Liver (tissue), 3 donors: ENCODE measurements at regions not wholly inside any gene's neighbourhood (a gene's known extent, or its start where the extent isn't known, plus 50 kb on each side); places are given as distances from the start of the nearest gene placed in this dataset.

Experiments used
- EGR1 ChIP-seq, 2 donors: IDR thresholded peaks; 2 replicates each; pipeline ENCODE4 v1.6.1; 2016 to 2018; ENCODE audit warnings: antibody characterized with exemption in 2 of 2, low read depth in 2 of 2
- GABPA ChIP-seq, 2 donors: IDR thresholded peaks in 1 of 2; conservative IDR thresholded peaks in 1 of 2; 2 replicates each; pipeline ENCODE4 v1.6.1; 2016; ENCODE audit warnings: antibody characterized with exemption in 2 of 2, mild to moderate bottlenecking in 1 of 2, moderate library complexity in 1 of 2
- JUND ChIP-seq, 2 donors: IDR thresholded peaks; 2 replicates each; pipeline ENCODE4 v1.6.1; 2016; ENCODE audit warnings: antibody characterized with exemption in 2 of 2
- NR2F2 ChIP-seq: IDR thresholded peaks from 2 replicates; pipeline ENCODE4 v1.6.1; 2016; ENCODE audit warnings: antibody characterized with exemption
- RAD21 ChIP-seq, 2 donors: IDR thresholded peaks; 2 replicates each; pipeline ENCODE4 v1.6.1; 2016; ENCODE audit warnings: antibody characterized with exemption in 2 of 2, mild to moderate bottlenecking in 2 of 2
- SP1 ChIP-seq: IDR thresholded peaks from 2 replicates; pipeline ENCODE4 v1.6.1; 2018; ENCODE audit warnings: antibody characterized with exemption, mild to moderate bottlenecking
- TAF1 ChIP-seq: conservative IDR thresholded peaks from 2 replicates; pipeline ENCODE4 v1.6.1; 2016; ENCODE audit warnings: antibody characterized with exemption, mild to moderate bottlenecking
- YY1 ChIP-seq: IDR thresholded peaks from 2 replicates; pipeline ENCODE4 v1.6.1; 2016; ENCODE audit warnings: antibody characterized with exemption, mild to moderate bottlenecking
- TF ChIP-seq, protein P1 (sequence below): fragments of 150-350 bp; IDR thresholded peaks from 2 replicates; pipeline ENCODE4 v1.5.1; 2017; ENCODE audit warnings: improper control_type of control experiment, low read depth, low read length; ENCODE audit not compliant: missing input control
- donor health status: healthy.
- donor health status: healthy.

DNA sequence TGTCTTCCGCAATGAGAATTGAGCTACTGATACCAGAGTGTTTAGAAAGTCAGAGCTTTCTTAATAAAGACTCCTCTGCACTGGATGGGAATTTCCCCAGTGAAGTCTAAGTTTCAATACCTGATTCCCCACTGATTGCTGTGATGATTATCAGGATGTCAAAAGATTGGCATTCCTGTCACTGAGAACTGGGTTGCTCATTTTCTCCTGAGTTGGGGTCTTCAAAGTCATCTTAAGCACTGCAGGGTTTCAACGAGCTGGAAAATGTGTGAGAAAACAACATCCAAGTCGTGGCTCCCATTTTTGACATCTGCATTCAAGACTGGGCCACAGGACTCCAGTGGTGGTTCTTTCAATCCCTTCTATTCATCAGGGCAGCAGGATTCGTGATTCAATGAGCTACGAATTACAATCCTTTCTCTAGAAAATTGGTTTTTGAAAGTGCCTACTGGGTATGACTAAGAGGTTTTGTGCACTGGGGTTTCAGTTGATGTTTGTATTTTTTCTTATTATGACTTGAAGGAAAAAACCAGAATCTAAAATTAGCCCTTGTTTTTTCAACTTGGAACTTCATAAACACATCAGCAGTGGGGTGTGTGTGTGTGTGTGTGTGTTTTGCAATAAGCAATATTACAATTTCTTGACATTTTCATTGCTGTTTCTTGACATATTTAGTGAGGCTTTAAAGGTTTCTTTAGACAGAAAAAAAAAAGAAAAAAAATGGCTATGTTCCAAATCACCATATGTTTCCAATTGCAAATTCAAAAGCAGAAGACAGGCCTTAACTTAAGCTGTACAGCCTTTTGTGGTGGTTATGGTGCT lies 233.0 kb downstream of the FAM76B start:
- TF ChIP-seq GABPA (IDR thresholded peaks at IDR 0.05 in 1 of 2, conservative IDR thresholded peaks at IDR 0.05 in 1 of 2) (no peak), SP1 (no peak), YY1 (no peak), RAD21 (IDR thresholded peaks at IDR 0.05) (no peak), NR2F2 (no peak), TAF1 (no peak), JUND (IDR thresholded peaks at IDR 0.05) (no peak), EGR1 (IDR thresholded peaks at IDR 0.05; ENCODE audit: low read depth in 2 of 2) (no peak)
- TF ChIP-seq, protein P1, sequence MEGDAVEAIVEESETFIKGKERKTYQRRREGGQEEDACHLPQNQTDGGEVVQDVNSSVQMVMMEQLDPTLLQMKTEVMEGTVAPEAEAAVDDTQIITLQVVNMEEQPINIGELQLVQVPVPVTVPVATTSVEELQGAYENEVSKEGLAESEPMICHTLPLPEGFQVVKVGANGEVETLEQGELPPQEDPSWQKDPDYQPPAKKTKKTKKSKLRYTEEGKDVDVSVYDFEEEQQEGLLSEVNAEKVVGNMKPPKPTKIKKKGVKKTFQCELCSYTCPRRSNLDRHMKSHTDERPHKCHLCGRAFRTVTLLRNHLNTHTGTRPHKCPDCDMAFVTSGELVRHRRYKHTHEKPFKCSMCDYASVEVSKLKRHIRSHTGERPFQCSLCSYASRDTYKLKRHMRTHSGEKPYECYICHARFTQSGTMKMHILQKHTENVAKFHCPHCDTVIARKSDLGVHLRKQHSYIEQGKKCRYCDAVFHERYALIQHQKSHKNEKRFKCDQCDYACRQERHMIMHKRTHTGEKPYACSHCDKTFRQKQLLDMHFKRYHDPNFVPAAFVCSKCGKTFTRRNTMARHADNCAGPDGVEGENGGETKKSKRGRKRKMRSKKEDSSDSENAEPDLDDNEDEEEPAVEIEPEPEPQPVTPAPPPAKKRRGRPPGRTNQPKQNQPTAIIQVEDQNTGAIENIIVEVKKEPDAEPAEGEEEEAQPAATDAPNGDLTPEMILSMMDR, result no peak
